ENCODE measurements at regions not wholly inside any gene's neighbourhood (a gene's known extent, or its start where the extent isn't known, plus 50 kb on each side); places are given as distances from the start of the nearest gene placed in this dataset.
"Not testable (repeated sequence)": the region's sequence is repeated elsewhere in the genome, so short reads cannot be mapped to it uniquely, and the experiment has no call there.

GRCh38 chr7:113030489-113030888 lies 56.1 kb downstream of the GPR85 start:
- no peaks in the 10 kb centered on the region for H3K9me3 ChIP-seq
- intact Hi-C loops (cut with DNase I; ENCODE audit: low total_unique reads): no loop called here
- TF ChIP-seq EP300 (IDR thresholded peaks at IDR 0.05; ENCODE audit: low read depth) (no peak), POLR2A (IDR thresholded peaks at IDR 0.05) (no peak), POLR2AphosphoS5 (IDR thresholded peaks at IDR 0.05) (no peak)
- TF ChIP-seq, protein P1, sequence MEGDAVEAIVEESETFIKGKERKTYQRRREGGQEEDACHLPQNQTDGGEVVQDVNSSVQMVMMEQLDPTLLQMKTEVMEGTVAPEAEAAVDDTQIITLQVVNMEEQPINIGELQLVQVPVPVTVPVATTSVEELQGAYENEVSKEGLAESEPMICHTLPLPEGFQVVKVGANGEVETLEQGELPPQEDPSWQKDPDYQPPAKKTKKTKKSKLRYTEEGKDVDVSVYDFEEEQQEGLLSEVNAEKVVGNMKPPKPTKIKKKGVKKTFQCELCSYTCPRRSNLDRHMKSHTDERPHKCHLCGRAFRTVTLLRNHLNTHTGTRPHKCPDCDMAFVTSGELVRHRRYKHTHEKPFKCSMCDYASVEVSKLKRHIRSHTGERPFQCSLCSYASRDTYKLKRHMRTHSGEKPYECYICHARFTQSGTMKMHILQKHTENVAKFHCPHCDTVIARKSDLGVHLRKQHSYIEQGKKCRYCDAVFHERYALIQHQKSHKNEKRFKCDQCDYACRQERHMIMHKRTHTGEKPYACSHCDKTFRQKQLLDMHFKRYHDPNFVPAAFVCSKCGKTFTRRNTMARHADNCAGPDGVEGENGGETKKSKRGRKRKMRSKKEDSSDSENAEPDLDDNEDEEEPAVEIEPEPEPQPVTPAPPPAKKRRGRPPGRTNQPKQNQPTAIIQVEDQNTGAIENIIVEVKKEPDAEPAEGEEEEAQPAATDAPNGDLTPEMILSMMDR (IDR thresholded peaks at IDR 0.05): no peak
- no peak overlapping the region for H3K27ac ChIP-seq
- DNase-seq: no peak
- H3K36me3 ChIP-seq: no peaks in the 10 kb centered on the region
- H3K4me1 ChIP-seq: no peaks in the 10 kb centered on the region
- no peaks in the 10 kb centered on the region for H3K27me3 ChIP-seq
- WGBS, 2 donors (ENCODE audit: low coverage in 1 of 2): 90 to 91% methylated on average over 1 of the region's 1 CpG
- no peak overlapping the region for H3K4me3 ChIP-seq
- in situ Hi-C loops (cut with MboI; ENCODE audit: low pct_ligation_motif_present in 1 of 4, low pct_unique_long_range_greater_than_20kb in 1 of 4, low sequenced_read_pairs in 3 of 4): no loop called here

GRCh38 chr7:113026941-113027340 lies 59.7 kb downstream of the GPR85 start:
- TF ChIP-seq POLR2A (IDR thresholded peaks at IDR 0.05): no peak
- TF ChIP-seq POLR2AphosphoS5 (IDR thresholded peaks at IDR 0.05): no peak
- TF ChIP-seq EP300 (IDR thresholded peaks at IDR 0.05; ENCODE audit: low read depth): no peak
- intact Hi-C loops (cut with DNase I; ENCODE audit: low total_unique reads) (no loop called here), in situ Hi-C loops (cut with MboI; ENCODE audit: low pct_ligation_motif_present in 1 of 4, low pct_unique_long_range_greater_than_20kb in 1 of 4, low sequenced_read_pairs in 3 of 4) (no loop called here)
- Histone ChIP-seq H3K9me3 (peaks cover 0 to 6% of the 10 kb centered on the region in 2 donors), H3K4me3 (no peak overlapping the region), H3K27me3 (no peaks in the 10 kb centered on the region), H3K36me3 (no peaks in the 10 kb centered on the region), H3K4me1 (no peaks in the 10 kb centered on the region), H3K27ac (no peak overlapping the region)
- WGBS, 2 donors (ENCODE audit: low coverage in 1 of 2): 76% methylated on average over 1 of the region's 1 CpG; no CpG with 5 or more reads in 1 of the 2 donors
- no peak for DNase-seq

- H3K27me3 ChIP-seq; DNase-seq; H3K4me1 ChIP-seq; intact Hi-C loops (cut with DNase I; ENCODE audit: low total_unique reads); H3K36me3 ChIP-seq; H3K27ac ChIP-seq; H3K9me3 ChIP-seq; H3K4me3 ChIP-seq: not testable (repeated sequence)
- 92 to 96% methylated on average over 6 to 31 of the region's 43 CpGs for WGBS, 2 donors (ENCODE audit: low coverage in 1 of 2)
- in situ Hi-C loops (cut with MboI; ENCODE audit: low pct_ligation_motif_present in 1 of 4, low pct_unique_long_range_greater_than_20kb in 1 of 4, low sequenced_read_pairs in 3 of 4): loop anchor here in 1 of 4 donors (25.0 kb wide), 1 partner anchor 395 kb away; no protein-coding TSS in a partner anchor
Measured at GRCh38 chr7:113017144-113017857, 69.3 kb downstream of the GPR85 start.

DNA sequence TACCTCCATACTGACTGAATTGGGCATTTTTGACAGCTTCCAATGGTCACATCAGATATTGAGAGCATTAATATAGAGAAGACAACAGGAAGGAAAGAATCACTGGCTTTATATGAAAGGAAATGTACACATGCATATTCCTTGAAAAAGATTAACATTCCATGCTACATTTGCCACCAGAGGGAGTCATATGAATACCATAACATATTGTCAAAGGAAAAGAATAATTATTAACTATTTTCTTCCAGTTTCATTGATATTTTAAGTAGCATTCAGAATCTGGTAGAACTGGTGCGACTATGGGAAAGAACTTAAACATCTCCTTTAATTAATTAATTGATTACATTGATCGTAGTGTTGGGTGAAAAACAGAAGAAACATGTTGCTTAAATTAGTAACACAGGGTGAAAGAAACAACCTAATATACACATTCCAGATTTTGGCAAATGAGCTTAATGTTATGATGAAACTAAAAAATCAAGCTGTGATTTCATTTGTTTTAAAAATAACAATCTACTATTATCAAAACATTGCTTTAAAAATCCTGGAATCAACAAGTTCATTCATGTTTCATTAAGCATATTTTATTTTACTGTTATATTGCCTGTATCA lies 71.5 kb downstream of the GPR85 start:
- Histone ChIP-seq H3K4me1 (no peaks in the 10 kb centered on the region), H3K36me3 (no peaks in the 10 kb centered on the region), H3K27ac (no peak overlapping the region), H3K27me3 (no peaks in the 10 kb centered on the region), H3K9me3 (no peaks in the 10 kb centered on the region), H3K4me3 (no peak overlapping the region)
- no peak for DNase-seq
- intact Hi-C loops (cut with DNase I; ENCODE audit: low total_unique reads) (no loop called here), in situ Hi-C loops (cut with MboI; ENCODE audit: low pct_ligation_motif_present in 1 of 4, low pct_unique_long_range_greater_than_20kb in 1 of 4, low sequenced_read_pairs in 3 of 4) (loop anchor here in 1 of 4 donors (25.0 kb wide), 1 partner anchor 397 kb away; no protein-coding TSS in a partner anchor)
- WGBS, 2 donors (ENCODE audit: low coverage in 1 of 2): 64 to 70% methylated on average over 2 of the region's 2 CpGs
- no peak for TF ChIP-seq EP300 (IDR thresholded peaks at IDR 0.05; ENCODE audit: low read depth)
- TF ChIP-seq, protein P1 (IDR thresholded peaks at IDR 0.05): peak in 4 of 5 experiments; percentile 16 to 30 (median 28)

GRCh38 chr7:113013761-113014449 lies 72.7 kb downstream of the GPR85 start:
- DNase-seq: no peak
- H3K4me3 ChIP-seq: no peak overlapping the region
- no peak overlapping the region for H3K27ac ChIP-seq
- no peaks in the 10 kb centered on the region for H3K36me3 ChIP-seq
- no peaks in the 10 kb centered on the region for H3K9me3 ChIP-seq
- no peaks in the 10 kb centered on the region for H3K4me1 ChIP-seq
- TF ChIP-seq POLR2A (IDR thresholded peaks at IDR 0.05) (no peak), EP300 (IDR thresholded peaks at IDR 0.05; ENCODE audit: low read depth) (no peak), POLR2AphosphoS5 (IDR thresholded peaks at IDR 0.05) (no peak)
- TF ChIP-seq, protein P1 (IDR thresholded peaks at IDR 0.05): no peak
- in situ Hi-C loops (cut with MboI; ENCODE audit: low pct_ligation_motif_present in 1 of 4, low pct_unique_long_range_greater_than_20kb in 1 of 4, low sequenced_read_pairs in 3 of 4): loop anchor here in 1 of 4 donors (25.0 kb wide), 1 partner anchor 398 kb away; no protein-coding TSS in a partner anchor
- no peaks in the 10 kb centered on the region for H3K27me3 ChIP-seq
- intact Hi-C loops (cut with DNase I; ENCODE audit: low total_unique reads): no loop called here

DNA sequence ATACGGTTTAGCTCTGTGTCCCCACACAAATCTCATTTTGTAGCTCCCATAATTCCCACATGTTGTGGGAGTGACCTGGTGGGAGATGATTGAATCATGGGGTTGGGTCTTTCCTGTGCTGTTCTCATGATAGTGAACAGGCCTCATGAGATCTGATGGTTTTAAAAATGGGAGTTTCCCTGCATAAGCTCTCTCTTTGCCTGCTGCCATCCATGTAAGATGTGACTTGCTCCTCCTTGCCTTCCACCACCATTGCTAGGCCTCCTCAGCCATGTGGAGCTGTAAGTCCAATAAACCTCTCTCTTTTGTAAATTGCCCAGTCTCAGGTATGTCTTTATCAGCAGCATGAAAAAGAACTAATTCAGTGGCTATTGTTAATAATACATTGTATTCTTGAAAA lies 73.8 kb downstream of the GPR85 start:
- H3K4me3 ChIP-seq; intact Hi-C loops (cut with DNase I; ENCODE audit: low total_unique reads); H3K9me3 ChIP-seq; H3K36me3 ChIP-seq; H3K4me1 ChIP-seq; H3K27ac ChIP-seq; DNase-seq; H3K27me3 ChIP-seq: not testable (repeated sequence)
- 95% methylated on average over 1 of the region's 1 CpG; no CpG with 5 or more reads in 1 of the 2 donors for WGBS, 2 donors (ENCODE audit: low coverage in 1 of 2)
- in situ Hi-C loops (cut with MboI; ENCODE audit: low pct_ligation_motif_present in 1 of 4, low pct_unique_long_range_greater_than_20kb in 1 of 4, low sequenced_read_pairs in 3 of 4): loop anchor here in 1 of 4 donors (25.0 kb wide), 1 partner anchor 399 kb away; no protein-coding TSS in a partner anchor
